Nucleus accumbens (tissue), 56 donors: ENCODE measurements at regions not wholly inside any gene's neighbourhood (a gene's known extent, or its start where the extent isn't known, plus 50 kb on each side); places are given as distances from the start of the nearest gene placed in this dataset.
"Not testable (repeated sequence)": the region's sequence is repeated elsewhere in the genome, so short reads cannot be mapped to it uniquely, and the experiment has no call there.

ENCODE experiments used
- DNase-seq, 56 donors: peaks; one replicate each; lab custom pipeline; 2025; lab: John Stamatoyannopoulos, UW

GRCh38 chr14:87264796-87265195, 728.2 kb downstream of the GALC start:
- no peak for DNase-seq

DNA sequence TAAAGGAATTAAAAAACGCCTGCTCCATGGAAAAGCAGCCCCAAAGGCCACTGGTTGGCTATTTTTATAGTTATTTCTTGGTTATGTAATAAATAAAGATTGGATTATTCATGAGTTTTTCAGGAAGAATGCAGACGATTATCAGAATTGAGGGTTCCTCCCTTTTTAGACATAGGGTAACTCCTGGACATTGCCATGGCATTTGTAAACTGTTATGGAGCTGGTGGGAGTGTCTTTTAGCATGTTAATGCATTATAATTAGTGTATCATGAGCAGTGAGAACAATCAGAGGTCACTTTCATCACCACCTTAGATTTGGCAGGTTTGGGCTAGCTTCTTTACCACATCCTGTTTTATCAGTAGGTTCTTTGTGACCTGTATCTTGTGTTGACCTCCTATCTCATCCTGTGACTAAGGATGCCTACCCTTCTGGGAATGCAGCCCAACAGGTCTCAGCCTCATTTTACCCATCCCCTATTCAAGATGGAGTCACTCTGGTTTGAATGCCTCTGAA, 728.7 kb downstream of the GALC start:
- no peak for DNase-seq

GRCh38 chr14:87261621-87262020, 731.4 kb downstream of the GALC start:
- DNase-seq, result no peak

DNA sequence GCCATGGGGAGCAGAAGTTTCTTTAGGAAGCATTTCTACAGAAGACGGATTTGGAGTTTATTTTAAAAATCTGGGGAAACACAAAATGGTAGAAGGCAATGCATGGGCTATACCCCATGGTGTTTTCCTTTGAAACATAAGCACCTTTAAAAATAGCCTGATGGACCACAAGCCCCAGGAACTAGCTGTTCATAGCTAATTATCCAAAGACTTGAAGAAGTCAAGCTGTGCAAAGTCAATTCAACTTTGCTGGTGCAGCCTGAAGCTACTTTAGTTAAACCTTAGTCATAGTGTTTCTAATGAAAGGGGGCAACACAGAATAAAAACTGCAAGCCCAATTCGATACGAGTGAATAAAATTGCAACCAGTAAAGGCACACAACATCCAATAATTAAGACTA, 732.5 kb downstream of the GALC start:
- DNase-seq, result no peak

DNA sequence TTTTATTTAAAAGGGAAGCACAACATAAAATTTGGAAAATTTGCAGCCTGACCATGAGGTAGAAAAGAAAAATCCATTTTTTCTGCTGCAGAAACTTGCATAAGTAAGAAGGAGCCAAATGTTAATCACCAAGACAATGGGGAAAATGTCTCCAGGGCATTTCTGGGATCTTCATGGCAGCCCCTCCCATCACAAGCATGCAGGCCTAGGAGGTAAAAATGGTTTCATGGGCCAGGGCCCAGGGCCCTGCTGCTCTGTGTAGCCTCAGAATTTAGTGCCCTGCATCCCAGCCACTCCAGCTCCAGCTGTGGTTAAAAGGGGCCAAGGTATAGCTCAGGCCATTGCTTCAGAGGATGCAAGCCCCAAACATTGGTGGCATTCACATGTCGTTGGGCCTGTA, 735.6 kb downstream of the GALC start:
- no peak for DNase-seq

DNA sequence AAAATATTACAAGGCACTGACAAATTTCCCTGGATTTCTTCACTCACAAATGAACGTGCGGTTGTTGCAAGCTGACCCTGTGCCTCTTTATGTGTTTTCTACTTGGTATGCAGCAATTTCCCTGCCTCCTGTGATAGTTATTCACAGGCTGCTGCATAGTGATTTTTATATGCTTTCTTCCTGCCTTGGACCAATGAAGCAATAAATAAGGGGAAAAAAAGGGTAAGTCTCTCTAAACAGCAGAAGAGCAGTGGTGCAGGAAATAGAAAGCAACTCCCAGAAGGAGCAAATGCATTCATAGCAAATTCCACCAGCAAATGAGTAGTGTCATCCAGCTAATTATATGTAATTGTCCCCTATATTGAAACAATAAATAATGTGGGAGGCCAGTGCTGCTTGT, 737.9 kb downstream of the GALC start:
- no peak for DNase-seq

DNA sequence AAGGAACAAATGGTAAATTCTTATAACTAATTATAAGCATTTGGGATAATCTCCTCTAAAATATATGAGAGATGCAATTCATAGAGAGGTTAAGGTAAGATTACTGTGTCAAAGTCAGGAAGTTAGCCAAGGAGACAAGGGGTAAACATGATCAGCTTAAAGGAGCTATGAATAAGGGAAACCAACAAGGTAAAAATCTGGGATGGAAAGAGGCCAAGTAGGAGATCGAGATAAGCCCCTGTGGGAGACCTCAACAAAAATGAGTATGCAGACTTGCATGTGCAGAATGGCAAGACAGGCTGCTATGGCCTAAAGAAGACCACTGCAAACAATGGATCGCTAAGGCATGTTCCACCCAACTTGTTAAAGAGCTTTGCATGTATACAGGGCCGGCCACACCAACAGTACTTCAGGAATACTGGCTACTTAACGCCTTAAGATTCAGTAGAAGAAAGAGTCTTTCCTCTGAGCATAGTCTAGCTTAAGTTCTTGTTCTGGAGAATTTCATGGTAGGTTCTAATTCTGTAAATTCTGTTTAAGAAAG, 738.6 kb downstream of the GALC start:
- DNase-seq, result no peak

GRCh38 chr14:87253791-87254190, 739.2 kb downstream of the GALC start:
- DNase-seq, result not testable (repeated sequence)

DNA sequence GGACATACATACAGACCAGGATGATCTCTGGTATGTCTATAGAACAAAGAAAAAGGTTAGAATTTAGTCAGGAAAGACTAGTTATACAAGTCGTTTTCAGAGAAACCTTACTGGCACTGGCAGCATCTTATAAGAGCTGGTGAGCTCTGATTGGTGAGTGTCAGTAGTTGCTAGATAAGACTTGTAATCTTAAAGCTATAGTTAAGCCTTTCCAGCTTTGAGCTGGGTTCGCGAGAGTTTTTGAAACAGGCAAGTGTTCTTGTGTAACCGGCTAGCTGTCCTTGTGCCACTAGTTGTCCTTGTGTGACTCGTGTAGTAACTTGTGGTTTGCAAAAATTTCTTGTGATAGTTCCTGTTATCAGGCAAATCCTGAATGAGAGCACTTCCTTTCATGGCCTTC, 740.9 kb downstream of the GALC start:
- no peak for DNase-seq

- no peak for DNase-seq
Measured at GRCh38 chr14:87251011-87251410, 742.0 kb downstream of the GALC start.

- no peak for DNase-seq
Measured at GRCh38 chr14:87241018-87241768, 751.8 kb downstream of the GALC start.

DNA sequence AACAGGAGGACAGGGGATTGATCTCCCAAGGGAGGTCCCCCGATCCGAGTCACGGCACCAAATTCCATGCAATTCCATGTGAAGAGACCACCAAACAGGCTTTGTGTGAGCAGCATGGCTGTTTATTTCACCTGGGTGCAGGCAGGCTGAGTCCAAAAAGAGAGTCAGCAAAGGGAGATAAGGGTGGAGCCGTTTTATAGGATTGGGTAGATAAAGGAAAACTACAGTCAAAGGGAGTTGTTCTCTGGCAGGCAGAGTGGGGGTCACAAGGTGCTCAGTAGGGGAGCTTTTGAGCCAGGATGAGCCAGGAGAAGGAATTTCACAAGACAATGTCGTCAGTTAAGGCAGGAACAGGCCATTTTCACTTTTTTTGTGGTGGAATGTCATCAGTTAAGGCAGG, 752.7 kb downstream of the GALC start:
- not testable (repeated sequence) for DNase-seq

DNA sequence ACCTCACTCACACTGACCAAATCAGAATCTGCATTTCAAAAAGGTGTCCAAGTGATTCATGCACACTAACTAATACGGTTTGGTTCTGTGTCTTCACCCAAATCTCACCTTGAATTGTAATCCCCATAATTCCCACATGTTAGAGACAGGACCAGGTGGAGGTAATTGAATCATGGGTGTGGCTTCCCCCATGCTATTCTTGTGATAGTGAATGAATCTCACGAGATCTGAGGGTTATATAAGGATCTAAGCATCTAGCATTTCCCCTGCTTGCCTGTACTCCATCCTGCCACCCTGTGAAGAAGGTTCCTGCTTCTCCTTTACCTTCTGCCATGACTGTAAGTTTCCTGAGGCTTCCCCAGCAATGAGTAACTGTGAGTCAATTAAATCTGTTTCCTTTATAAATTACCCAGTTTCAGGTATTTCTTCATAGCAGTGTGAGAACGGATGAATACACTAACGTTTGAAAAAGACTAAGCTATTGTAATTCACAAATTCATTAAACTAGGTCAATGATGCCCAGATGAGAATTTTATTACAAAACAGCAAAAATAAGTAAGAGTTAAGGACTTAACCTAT, 759.1 kb downstream of the GALC start:
- DNase-seq, result no peak

DNA sequence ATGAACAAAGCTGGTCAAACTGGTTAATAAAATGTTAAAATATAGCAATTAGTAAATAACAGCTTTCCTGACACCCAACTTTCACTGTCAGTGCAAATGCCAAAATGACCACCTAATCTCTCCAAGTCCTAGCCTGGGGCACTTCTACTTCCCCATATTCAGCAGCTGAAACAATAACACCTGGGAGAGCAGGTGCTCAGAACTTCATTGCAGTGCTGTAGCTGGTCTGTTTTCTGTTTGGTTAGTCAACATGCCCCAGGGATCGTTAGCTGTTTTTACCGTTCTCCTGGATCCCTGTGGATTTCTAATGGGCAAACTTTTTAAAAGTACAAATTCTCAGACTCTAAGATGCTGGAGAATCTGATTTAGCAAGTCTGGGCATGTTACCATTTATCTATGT, 759.7 kb downstream of the GALC start:
- DNase-seq, result no peak

DNA sequence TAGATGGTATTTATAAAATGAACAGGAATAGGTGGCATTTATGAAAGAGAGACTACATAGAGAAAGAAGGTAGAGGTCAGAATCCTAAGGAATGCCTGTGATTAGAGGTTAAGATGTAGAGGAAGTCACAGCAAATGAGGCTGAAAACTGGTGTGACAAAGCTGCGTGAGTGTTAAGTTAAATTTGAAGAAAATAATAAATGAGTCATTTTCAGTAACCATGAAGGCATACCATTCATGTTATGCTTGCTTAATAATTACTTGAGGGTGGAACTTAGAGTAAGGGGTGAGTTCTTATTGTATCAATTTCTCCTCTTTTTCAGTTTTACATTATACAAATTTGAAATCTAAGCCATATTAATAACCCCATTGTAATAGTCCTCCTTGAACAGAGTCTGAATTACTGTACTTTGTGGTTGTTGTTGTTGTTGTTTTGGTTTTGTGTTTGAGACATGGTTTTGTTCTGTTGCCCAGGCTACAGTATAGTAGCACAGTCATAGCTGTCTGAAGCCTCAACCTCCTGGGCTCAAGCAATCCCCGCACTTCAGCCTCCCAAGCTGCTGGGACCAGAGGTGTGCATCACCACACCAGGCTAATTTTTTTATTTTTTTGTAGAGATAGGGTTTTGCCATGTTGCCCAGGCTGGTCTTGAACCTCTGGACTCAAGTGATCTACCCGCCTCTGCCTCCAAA, 761.5 kb downstream of the GALC start:
- no peak for DNase-seq

GRCh38 chr14:87230726-87231125, 762.3 kb downstream of the GALC start:
- no peak for DNase-seq

DNA sequence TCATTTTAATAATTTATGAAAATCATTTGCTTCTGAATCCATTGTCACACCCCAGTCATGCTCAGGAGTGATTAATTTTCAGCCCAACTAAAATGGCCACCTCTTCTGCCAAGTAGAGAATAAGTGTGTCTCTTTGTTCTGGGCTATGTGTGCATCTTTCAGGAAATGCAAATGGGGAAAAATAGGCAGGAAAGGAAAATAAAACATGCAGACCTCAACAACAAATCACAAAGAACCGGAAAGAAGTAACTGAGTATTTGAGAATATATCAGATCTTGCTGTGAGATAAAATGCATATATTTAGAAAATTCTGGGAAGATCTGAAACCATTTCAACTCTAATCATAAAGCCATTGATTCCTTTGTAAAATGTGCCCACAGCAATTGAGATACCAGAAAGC, 763.9 kb downstream of the GALC start:
- no peak for DNase-seq

DNA sequence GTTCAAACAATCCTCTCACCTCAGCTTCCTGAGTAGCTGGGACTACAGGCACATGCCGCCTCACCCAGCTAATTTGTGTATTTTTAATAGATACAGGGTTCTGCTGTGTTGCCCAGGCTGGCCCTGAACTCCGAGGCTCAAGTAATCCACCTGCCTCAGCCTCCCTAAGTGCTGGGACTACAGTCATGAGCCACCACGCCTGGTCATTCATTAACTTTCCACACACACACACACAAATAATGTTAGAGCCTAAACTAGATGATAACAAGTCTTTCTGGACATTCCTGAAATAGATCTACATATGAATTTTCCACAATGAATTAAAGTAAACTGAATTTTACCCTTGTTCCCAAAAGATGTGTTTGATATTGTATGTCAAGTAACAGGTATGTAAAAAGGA, 776.0 kb downstream of the GALC start:
- DNase-seq, result no peak

GRCh38 chr14:87214558-87214957, 778.4 kb downstream of the GALC start:
- no peak for DNase-seq

GRCh38 chr14:87207756-87208155, 785.2 kb downstream of the GALC start:
- no peak for DNase-seq

- no peak for DNase-seq
Measured at GRCh38 chr14:87205811-87206210, 787.2 kb downstream of the GALC start.

DNA sequence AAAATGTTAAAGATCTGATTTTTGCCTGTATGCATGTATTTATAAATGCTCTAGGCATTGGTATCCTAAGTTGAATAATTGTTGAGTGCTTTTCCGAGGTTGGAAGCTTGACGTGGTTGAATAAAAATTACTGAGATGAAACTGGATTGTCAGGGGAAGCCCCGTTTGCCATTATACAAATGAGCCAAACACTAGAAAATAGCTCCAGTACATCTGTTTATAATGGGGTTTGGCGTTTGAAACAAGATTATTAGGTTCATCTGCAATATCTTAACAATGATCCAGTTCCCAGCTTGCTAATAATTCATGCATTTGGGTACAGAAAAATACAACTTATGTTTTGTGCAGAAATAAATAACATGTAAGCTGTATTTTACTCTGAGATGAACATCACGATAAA, 789.6 kb downstream of the GALC start:
- no peak for DNase-seq
